ENCODE measurements at regions not wholly inside any gene's neighbourhood (a gene's known extent, or its start where the extent isn't known, plus 50 kb on each side); places are given as distances from the start of the nearest gene placed in this dataset.

- TF ChIP-seq, protein P1, sequence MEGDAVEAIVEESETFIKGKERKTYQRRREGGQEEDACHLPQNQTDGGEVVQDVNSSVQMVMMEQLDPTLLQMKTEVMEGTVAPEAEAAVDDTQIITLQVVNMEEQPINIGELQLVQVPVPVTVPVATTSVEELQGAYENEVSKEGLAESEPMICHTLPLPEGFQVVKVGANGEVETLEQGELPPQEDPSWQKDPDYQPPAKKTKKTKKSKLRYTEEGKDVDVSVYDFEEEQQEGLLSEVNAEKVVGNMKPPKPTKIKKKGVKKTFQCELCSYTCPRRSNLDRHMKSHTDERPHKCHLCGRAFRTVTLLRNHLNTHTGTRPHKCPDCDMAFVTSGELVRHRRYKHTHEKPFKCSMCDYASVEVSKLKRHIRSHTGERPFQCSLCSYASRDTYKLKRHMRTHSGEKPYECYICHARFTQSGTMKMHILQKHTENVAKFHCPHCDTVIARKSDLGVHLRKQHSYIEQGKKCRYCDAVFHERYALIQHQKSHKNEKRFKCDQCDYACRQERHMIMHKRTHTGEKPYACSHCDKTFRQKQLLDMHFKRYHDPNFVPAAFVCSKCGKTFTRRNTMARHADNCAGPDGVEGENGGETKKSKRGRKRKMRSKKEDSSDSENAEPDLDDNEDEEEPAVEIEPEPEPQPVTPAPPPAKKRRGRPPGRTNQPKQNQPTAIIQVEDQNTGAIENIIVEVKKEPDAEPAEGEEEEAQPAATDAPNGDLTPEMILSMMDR (conservative IDR thresholded peaks at IDR 0.05; ENCODE audit: low read depth, low read length), result no peak
- no peak overlapping the region for H3K4me3 ChIP-seq (ENCODE audit: low read depth, low read length)
- DNase-seq (ENCODE audit: low read depth), result no peak
These were observed 65.0 kb upstream of the ATP2B2 start for GRCh38 chr3:10570196-10570946.

DNA sequence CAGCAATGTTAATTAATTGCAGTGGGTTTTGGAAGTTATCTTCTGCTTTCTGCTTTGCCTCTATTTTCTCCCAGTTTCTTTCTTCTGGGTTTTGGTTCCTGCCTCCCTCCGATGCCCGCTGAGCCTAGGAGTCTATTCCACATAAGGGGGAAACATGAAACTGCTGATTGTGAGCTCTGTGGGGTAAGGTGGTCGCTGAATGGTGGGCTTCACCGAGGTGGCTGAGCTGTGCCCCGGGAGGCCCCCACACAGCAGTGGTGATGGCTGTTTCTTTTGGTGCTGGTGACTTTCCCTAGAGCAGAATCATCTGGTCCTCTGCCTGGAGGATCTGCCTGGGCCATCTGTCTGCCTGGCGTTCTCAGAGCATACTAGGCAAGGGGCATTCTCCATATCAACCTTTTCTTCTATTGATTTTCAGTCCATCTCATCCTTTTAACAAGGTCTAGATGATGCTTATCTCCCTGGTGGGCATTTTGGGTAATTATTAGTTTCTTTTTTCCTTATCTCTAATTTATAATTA, 68.8 kb upstream of the ATP2B2 start:
- TF ChIP-seq, protein P1 (conservative IDR thresholded peaks at IDR 0.05; ENCODE audit: low read depth, low read length), result no peak
- no peak for DNase-seq (ENCODE audit: low read depth)
- H3K4me3 ChIP-seq (ENCODE audit: low read depth, low read length), result no peak overlapping the region

DNA sequence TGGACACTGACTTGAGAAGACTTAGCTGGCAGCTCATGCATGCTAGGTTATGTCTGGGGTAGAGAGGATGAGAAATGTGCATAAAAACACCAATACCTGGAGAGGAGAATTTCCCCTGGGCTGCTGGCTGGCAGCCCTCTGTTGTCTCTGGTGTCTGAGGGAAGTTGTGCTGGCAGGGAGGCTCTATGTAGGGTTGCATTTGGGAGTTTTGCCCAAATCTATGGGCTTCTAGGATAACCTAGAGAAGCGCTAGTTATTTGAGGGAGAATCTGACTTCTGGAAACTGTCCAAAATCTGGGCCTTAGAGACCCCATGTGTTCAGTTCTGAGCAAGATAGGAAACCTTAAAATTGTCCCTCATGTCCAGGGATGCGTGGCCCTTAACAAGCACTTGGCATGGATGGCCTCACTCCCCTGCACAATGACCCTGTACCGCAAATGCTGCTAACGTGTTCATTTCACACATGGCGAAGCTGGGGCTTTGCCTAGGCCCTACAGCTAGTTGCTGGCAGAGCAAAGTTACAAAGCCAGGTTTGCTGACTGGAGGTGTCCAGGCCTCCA, 70.3 kb upstream of the ATP2B2 start:
- H3K4me3 ChIP-seq (ENCODE audit: low read depth, low read length), result no peak overlapping the region
- DNase-seq (ENCODE audit: low read depth), result no peak
- TF ChIP-seq, protein P1 (conservative IDR thresholded peaks at IDR 0.05; ENCODE audit: low read depth, low read length), result no peak

- TF ChIP-seq, protein P1 (conservative IDR thresholded peaks at IDR 0.05; ENCODE audit: low read depth, low read length), result no peak
- no peak for DNase-seq (ENCODE audit: low read depth)
- H3K4me3 ChIP-seq (ENCODE audit: low read depth, low read length), result no peak overlapping the region
These were observed 72.1 kb upstream of the ATP2B2 start for GRCh38 chr3:10577486-10577885.

- DNase-seq (ENCODE audit: low read depth), result no peak
- no peak overlapping the region for H3K4me3 ChIP-seq (ENCODE audit: low read depth, low read length)
- TF ChIP-seq, protein P1 (conservative IDR thresholded peaks at IDR 0.05; ENCODE audit: low read depth, low read length), result no peak
These were observed 75.0 kb upstream of the ATP2B2 start for GRCh38 chr3:10580426-10580825.

DNA sequence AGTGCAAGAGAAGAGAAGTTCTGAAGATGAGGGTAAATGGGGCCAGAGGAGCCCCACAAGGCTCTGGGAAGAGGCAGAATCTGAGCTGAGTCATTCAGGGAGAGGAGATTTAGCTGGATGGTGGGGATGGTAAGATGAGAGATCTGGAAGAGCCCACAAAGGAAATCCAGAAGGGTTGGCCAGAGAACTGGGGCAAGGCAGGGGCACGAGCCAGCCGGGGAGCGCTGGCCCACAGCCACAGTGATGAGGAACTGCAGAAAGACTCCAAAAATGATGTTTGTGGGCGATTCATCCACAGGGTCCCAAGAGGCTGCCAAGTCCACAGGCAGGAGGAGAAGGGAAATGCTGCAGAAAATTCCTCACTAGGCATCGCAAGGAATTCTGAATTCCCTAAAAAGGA, 75.9 kb upstream of the ATP2B2 start:
- H3K4me3 ChIP-seq (ENCODE audit: low read depth, low read length), result no peak overlapping the region
- TF ChIP-seq, protein P1 (conservative IDR thresholded peaks at IDR 0.05; ENCODE audit: low read depth, low read length), result no peak
- no peak for DNase-seq (ENCODE audit: low read depth)

Data from epithelial cell of proximal tubule (primary cell).